DLD1 (cell line): ENCODE measurements at regions not wholly inside any gene's neighbourhood (a gene's known extent, or its start where the extent isn't known, plus 50 kb on each side); places are given as distances from the start of the nearest gene placed in this dataset.
"Not testable (repeated sequence)": the region's sequence is repeated elsewhere in the genome, so short reads cannot be mapped to it uniquely, and the experiment has no call there.

Source experiments
- in situ Hi-C: cut with HindIII; loops from 2 replicates; pipeline ENCODE4 v1.10.0; 2017; ENCODE audit warnings: low sequenced_read_pairs

DNA sequence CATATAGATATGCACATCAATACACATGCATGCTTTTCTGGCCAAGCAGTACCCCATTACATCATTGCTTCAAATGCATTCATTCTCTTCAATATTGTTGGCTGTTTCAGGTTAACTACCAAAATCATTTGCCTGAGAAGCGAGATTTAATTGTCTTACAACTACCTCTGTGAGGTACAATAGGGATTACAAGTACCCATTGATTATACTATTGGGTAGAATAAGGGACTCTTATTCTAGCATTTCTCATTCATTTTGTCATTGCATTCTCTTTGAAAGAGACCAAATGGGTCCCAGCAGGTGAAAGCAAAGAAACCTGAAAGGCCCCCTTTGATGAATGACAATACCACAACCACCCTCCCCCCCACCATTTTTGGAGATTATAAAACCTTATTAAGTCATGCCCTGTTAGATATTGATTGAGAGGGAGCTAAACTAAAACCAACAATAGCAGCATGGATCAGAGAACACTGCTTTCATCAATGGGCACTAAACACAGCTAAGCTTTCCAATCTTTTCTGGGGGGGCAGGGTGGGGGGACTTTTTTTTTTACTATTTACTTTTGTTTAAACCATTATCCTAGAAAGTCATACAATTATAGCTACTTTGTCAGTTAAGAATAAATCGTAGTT, 375.0 kb upstream of the CCNH start:
- in situ Hi-C loops = loop anchor here (10.0 kb wide), 1 partner anchor 907 kb away; no protein-coding TSS in a partner anchor

GRCh38 chr5:87787086-87787485, 374.4 kb upstream of the CCNH start:
- in situ Hi-C loops = loop anchor here (10.0 kb wide), 1 partner anchor 908 kb away; no protein-coding TSS in a partner anchor

DNA sequence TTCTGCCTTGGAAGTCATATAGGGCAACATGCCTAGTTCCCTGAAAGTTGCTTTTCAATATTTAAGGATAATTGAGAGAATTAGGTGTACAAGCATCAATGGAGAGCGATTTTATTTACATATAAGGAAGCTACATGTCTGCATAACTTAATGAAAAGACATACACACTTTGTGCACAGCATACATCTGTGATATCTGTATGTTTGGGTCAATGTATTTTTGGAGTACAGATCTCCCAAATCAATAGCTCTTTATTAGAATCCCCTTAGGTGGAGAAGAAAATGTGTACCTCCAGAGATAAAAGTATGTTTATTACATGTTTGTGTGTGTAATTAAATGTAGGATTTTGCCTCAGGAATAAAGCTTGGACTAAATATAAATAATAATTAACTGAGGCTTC, 373.7 kb upstream of the CCNH start:
- in situ Hi-C loops = loop anchor here (10.0 kb wide), 1 partner anchor 908 kb away; no protein-coding TSS in a partner anchor

- in situ Hi-C loops = loop anchor here (10.0 kb wide), 1 partner anchor 909 kb away; no protein-coding TSS in a partner anchor
These were observed 373.0 kb upstream of the CCNH start for GRCh38 chr5:87785554-87786335.

GRCh38 chr5:87784879-87785495, 372.3 kb upstream of the CCNH start:
- in situ Hi-C loops = loop anchor here (10.0 kb wide), 1 partner anchor 910 kb away; no protein-coding TSS in a partner anchor

DNA sequence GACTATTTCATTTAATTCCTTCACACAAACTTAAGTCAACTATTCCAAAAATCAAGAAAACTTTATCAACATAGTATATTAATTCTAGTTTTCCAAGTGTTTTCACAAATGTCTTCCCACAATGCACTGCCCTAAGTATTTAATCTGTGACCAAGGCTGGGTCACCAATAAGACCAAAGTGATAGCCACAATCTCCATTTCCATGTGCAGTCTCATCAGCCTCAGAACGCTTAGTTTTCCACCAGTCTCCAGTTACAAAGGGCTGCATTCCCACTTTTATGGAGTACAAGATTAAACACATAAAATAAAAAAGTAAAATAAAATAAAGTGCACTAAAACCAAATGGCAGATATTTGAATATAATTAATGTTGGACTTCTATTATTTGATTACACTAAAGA, 371.6 kb upstream of the CCNH start:
- in situ Hi-C loops = loop anchor here (10.0 kb wide), 1 partner anchor 910 kb away; no protein-coding TSS in a partner anchor

- in situ Hi-C loops = loop anchor here (10.0 kb wide), 1 partner anchor 912 kb away; no protein-coding TSS in a partner anchor
These were observed 370.2 kb upstream of the CCNH start for GRCh38 chr5:87782916-87783315.

DNA sequence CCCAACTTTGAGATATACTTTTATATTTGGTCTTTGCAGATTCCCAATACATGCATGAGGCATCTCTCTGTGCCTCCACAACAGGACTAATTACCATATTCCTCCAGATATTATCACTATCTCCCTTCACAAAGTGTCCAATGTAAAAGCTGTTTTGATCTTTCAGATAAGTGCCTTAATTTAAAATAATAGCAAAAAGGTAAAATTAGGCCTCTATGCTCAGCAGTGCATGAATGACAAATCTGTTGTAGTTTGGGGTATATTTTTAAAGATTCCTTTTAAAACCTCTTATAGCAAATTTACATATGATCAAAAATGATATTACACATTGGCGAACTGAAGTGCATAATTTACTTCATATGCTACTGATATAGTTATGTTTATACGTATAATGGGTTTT, 369.2 kb upstream of the CCNH start:
- in situ Hi-C loops = loop anchor here (10.0 kb wide), 1 partner anchor 913 kb away; no protein-coding TSS in a partner anchor

GRCh38 chr5:87780831-87781760, 368.4 kb upstream of the CCNH start:
- in situ Hi-C loops = loop anchor here (10.0 kb wide), 1 partner anchor 914 kb away; no protein-coding TSS in a partner anchor

DNA sequence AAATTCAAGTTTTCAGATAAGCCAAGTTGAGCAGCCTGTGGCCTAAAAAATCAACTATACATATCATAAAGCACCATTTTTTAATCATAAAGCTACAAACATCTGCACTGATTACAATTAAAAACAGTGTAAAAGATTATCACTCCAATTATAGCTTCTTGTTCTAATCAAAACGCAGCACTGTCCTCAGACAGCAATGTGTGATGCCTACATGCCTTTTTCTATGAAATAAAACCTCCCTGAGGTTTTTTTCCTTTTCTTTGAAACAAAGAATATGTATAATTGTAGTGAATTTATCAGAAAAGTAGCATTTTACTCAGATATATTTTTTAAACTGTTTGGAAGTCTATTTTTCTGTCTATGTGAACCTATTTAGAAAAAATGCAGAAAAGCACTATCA, 366.1 kb upstream of the CCNH start:
- in situ Hi-C loops = no loop called here

GRCh38 chr5:87777877-87778276, 365.1 kb upstream of the CCNH start:
- in situ Hi-C loops = no loop called here

- in situ Hi-C loops = no loop called here
These were observed 364.1 kb upstream of the CCNH start for GRCh38 chr5:87776785-87777184.

GRCh38 chr5:87776302-87776701, 363.6 kb upstream of the CCNH start:
- in situ Hi-C loops = not testable (repeated sequence)

GRCh38 chr5:87775228-87775627, 362.5 kb upstream of the CCNH start:
- in situ Hi-C loops = no loop called here

GRCh38 chr5:87774804-87775203, 362.1 kb upstream of the CCNH start:
- in situ Hi-C loops = no loop called here

DNA sequence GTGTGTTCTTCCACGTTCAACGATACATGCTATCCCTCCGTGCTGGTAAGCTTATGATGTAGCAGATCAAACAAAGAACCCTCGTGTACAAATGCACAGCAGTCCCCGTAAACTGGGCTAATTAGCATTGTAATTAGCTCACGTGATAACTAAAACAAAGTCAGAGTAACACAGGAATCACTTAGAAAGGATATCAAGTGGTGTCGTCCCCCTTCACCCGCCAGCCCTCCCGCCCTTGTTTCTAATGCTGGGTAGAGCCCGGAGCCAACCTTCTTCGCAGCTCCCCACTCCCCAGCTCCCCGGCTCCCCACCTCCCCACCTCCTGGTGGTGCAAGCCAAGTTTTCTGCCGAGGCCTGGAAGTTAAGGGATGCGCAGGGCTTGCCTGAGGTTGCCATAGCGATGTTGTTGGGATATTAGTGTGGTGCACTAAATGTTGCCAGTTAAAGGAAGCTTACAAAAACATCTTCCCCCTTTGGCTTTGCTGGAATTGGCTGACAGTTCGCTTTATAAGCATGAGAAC, 357.9 kb upstream of the CCNH start:
- in situ Hi-C loops = no loop called here

DNA sequence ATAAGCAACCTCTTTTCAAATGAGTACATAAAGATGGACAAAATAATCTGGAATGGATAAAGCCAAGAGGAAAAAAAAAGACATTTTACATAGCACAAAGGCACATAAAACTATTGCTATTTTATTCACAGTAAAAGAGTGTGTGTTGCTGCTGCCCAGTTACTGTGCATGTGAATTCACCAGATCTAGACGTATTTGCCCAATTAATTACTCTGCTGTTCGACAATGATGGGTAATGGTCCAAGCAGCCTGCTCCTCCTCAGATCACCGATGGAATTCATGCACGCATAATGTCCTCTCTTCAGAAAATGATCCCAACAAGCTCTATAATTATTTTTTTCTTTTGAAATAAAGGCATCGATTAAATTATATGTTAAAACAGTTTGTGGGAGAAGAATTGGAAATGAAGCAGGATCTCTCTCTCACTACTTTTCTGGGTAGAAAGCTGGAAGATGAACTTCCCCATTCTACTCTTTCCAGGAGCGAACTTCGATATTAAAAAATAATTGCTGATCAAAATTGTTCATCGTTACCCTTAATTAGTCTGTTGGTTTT, 357.4 kb upstream of the CCNH start:
- in situ Hi-C loops = no loop called here

- in situ Hi-C loops = no loop called here
These were observed 356.4 kb upstream of the CCNH start for GRCh38 chr5:87769157-87769556.

GRCh38 chr5:87768190-87768589, 355.5 kb upstream of the CCNH start:
- in situ Hi-C loops = no loop called here

- in situ Hi-C loops = no loop called here
These were observed 352.3 kb upstream of the CCNH start for GRCh38 chr5:87765009-87765408.
